H54 (cell line): ENCODE measurements at regions not wholly inside any gene's neighbourhood (a gene's known extent, or its start where the extent isn't known, plus 50 kb on each side); places are given as distances from the start of the nearest gene placed in this dataset.
"Not testable (repeated sequence)": the region's sequence is repeated elsewhere in the genome, so short reads cannot be mapped to it uniquely, and the experiment has no call there.

Source experiments
- DNase-seq: peaks from one replicate; pipeline ENCODE4 v3.0.0; 2011; ENCODE audit warnings: low spot score, mixed read lengths; ENCODE audit not compliant: insufficient read length
- FAIRE-seq: peaks from 3 replicates; lab custom pipeline; 2011; peaks lifted over from hg19 to GRCh38; lab: Jason Lieb, UNC
- POLR2A ChIP-seq: IDR thresholded peaks from 2 replicates; pipeline ENCODE4 v1.6.1; 2011; ENCODE audit warnings: low read depth, mild to moderate bottlenecking, low read length

- no peak for FAIRE-seq
- no peak for TF ChIP-seq POLR2A
- no peak for DNase-seq
These were observed 67.4 kb downstream of the ARRDC3 start for GRCh38 chr5:91315701-91316100.

GRCh38 chr5:91313757-91314673 lies 69.1 kb downstream of the ARRDC3 start:
- TF ChIP-seq POLR2A, result no peak
- FAIRE-seq, result peak; percentile 87
- peak; percentile 75 for DNase-seq

GRCh38 chr5:91312698-91313097 lies 70.4 kb downstream of the ARRDC3 start:
- TF ChIP-seq POLR2A, result no peak
- FAIRE-seq (no peak), DNase-seq (no peak)

- FAIRE-seq, result peak; percentile 94
- DNase-seq, result peak; percentile 47
- TF ChIP-seq POLR2A, result no peak
These were observed 71.2 kb downstream of the ARRDC3 start for GRCh38 chr5:91311697-91312501.

- no peak for DNase-seq
- TF ChIP-seq POLR2A, result no peak
- FAIRE-seq, result no peak
These were observed 71.9 kb downstream of the ARRDC3 start for GRCh38 chr5:91311168-91311696.

GRCh38 chr5:91308157-91308556 lies 75.0 kb downstream of the ARRDC3 start:
- not testable (repeated sequence) for FAIRE-seq, DNase-seq

GRCh38 chr5:91307048-91307447 lies 76.1 kb downstream of the ARRDC3 start:
- DNase-seq (no peak), FAIRE-seq (no peak)
- TF ChIP-seq POLR2A, result no peak

- no peak for DNase-seq
- no peak for TF ChIP-seq POLR2A
- no peak for FAIRE-seq
These were observed 76.6 kb downstream of the ARRDC3 start for GRCh38 chr5:91306497-91306896.

GRCh38 chr5:91305640-91306039 lies 77.5 kb downstream of the ARRDC3 start:
- no peak for FAIRE-seq
- TF ChIP-seq POLR2A, result no peak
- no peak for DNase-seq

- not testable (repeated sequence) for FAIRE-seq, DNase-seq
These were observed 79.1 kb downstream of the ARRDC3 start for GRCh38 chr5:91304015-91304414.

- no peak for DNase-seq
- no peak for FAIRE-seq
These were observed 80.2 kb downstream of the ARRDC3 start for GRCh38 chr5:91302958-91303357.

GRCh38 chr5:91302305-91302704 lies 80.8 kb downstream of the ARRDC3 start:
- no peak for FAIRE-seq
- TF ChIP-seq POLR2A, result no peak
- no peak for DNase-seq

More at GRCh38 chr5:91302958-91303357, 80.2 kb downstream of the ARRDC3 start:
- no peak for TF ChIP-seq POLR2A

- FAIRE-seq (no peak), DNase-seq (no peak)
- no peak for TF ChIP-seq POLR2A
These were observed 81.8 kb downstream of the ARRDC3 start for GRCh38 chr5:91301106-91301846.

GRCh38 chr5:91297994-91298393 lies 85.1 kb downstream of the ARRDC3 start:
- no peak for FAIRE-seq
- no peak for TF ChIP-seq POLR2A
- DNase-seq, result no peak
